HL-60 (cell line): ENCODE measurements at regions not wholly inside any gene's neighbourhood (a gene's known extent, or its start where the extent isn't known, plus 50 kb on each side); places are given as distances from the start of the nearest gene placed in this dataset.

ENCODE experiments used
- DNase-seq, 2 experiments: peaks; one replicate each; pipeline ENCODE4 v3.0.0-alpha.2; 2010 to 2020; ENCODE audit warnings: low read depth in 1 of 2, low spot score in 1 of 2
- H3K27ac ChIP-seq: fragments of 250-450 bp; sonication (Bioruptor Pico); replicated peaks from 2 replicates; pipeline ENCODE4 v1.5.1; 2020; ENCODE audit warnings: mild to moderate bottlenecking, moderate library complexity
- H3K27me3 ChIP-seq: fragments of 250-450 bp; sonication (Bioruptor Pico); 2 replicates; pipeline ENCODE4 v1.5.1; 2021; ENCODE audit warnings: mild to moderate bottlenecking, moderate library complexity; ENCODE audit not compliant: insufficient read depth, poor library complexity, severe bottlenecking
- H3K4me3 ChIP-seq: replicated peaks from 2 replicates; pipeline ENCODE4 v1.5.1; 2011; ENCODE audit warnings: mild to moderate bottlenecking, control low read depth, low read length; ENCODE audit not compliant: insufficient read depth
- GABPA ChIP-seq: IDR thresholded peaks from 2 replicates; pipeline ENCODE4 v1.6.1; 2012; ENCODE audit warnings: low read depth
- POLR2AphosphoS5 ChIP-seq: IDR thresholded peaks from 2 replicates; pipeline ENCODE4 v1.6.1; 2012; ENCODE audit warnings: low read depth
- SPI1 ChIP-seq: IDR thresholded peaks from 2 replicates; pipeline ENCODE4 v1.6.1; 2012; ENCODE audit warnings: low read depth, mild to moderate bottlenecking, borderline replicate concordance
- TF ChIP-seq, protein P1 (sequence below): IDR thresholded peaks from one replicate; pipeline ENCODE4 v1.5.1; 2011; ENCODE audit warnings: low read length, control low read depth, inconsistent platforms; ENCODE audit not compliant: insufficient read depth
- TF ChIP-seq, protein P2 (sequence below): IDR thresholded peaks from 2 replicates; pipeline ENCODE4 v1.6.1; 2012; ENCODE audit warnings: low read depth; ENCODE audit not compliant: insufficient replicate concordance

DNA sequence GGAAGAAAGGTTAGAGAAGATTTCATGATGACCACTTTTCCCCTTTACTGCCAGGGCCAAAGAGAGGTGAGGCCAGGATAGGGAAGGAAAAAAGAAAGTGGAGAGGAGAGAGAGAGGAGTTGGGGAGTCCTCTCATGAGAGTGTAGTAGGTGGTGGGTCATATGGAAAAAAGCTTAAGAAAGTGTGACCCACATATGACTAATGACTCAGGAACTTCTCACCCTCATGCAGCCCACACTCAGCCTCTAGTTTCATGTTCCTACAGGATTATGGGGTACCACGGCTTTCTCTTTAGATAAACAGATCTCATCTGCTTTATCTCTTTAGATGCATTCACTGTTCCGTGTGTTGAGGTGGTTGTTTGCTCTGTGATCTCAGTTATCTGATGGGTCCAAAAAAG is 462.5 kb upstream of the IGFBP3 start:
- H3K4me3 ChIP-seq: no peak overlapping the region
- no peak for DNase-seq
- H3K27me3 ChIP-seq: no peaks in the 10 kb centered on the region
- H3K27ac ChIP-seq: no peak overlapping the region
- TF ChIP-seq SPI1: no peak
- TF ChIP-seq GABPA: no peak
- no peak for TF ChIP-seq POLR2AphosphoS5
- TF ChIP-seq, protein P1, sequence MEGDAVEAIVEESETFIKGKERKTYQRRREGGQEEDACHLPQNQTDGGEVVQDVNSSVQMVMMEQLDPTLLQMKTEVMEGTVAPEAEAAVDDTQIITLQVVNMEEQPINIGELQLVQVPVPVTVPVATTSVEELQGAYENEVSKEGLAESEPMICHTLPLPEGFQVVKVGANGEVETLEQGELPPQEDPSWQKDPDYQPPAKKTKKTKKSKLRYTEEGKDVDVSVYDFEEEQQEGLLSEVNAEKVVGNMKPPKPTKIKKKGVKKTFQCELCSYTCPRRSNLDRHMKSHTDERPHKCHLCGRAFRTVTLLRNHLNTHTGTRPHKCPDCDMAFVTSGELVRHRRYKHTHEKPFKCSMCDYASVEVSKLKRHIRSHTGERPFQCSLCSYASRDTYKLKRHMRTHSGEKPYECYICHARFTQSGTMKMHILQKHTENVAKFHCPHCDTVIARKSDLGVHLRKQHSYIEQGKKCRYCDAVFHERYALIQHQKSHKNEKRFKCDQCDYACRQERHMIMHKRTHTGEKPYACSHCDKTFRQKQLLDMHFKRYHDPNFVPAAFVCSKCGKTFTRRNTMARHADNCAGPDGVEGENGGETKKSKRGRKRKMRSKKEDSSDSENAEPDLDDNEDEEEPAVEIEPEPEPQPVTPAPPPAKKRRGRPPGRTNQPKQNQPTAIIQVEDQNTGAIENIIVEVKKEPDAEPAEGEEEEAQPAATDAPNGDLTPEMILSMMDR: no peak
- TF ChIP-seq, protein P2, sequence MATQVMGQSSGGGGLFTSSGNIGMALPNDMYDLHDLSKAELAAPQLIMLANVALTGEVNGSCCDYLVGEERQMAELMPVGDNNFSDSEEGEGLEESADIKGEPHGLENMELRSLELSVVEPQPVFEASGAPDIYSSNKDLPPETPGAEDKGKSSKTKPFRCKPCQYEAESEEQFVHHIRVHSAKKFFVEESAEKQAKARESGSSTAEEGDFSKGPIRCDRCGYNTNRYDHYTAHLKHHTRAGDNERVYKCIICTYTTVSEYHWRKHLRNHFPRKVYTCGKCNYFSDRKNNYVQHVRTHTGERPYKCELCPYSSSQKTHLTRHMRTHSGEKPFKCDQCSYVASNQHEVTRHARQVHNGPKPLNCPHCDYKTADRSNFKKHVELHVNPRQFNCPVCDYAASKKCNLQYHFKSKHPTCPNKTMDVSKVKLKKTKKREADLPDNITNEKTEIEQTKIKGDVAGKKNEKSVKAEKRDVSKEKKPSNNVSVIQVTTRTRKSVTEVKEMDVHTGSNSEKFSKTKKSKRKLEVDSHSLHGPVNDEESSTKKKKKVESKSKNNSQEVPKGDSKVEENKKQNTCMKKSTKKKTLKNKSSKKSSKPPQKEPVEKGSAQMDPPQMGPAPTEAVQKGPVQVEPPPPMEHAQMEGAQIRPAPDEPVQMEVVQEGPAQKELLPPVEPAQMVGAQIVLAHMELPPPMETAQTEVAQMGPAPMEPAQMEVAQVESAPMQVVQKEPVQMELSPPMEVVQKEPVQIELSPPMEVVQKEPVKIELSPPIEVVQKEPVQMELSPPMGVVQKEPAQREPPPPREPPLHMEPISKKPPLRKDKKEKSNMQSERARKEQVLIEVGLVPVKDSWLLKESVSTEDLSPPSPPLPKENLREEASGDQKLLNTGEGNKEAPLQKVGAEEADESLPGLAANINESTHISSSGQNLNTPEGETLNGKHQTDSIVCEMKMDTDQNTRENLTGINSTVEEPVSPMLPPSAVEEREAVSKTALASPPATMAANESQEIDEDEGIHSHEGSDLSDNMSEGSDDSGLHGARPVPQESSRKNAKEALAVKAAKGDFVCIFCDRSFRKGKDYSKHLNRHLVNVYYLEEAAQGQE: no peak

DNA sequence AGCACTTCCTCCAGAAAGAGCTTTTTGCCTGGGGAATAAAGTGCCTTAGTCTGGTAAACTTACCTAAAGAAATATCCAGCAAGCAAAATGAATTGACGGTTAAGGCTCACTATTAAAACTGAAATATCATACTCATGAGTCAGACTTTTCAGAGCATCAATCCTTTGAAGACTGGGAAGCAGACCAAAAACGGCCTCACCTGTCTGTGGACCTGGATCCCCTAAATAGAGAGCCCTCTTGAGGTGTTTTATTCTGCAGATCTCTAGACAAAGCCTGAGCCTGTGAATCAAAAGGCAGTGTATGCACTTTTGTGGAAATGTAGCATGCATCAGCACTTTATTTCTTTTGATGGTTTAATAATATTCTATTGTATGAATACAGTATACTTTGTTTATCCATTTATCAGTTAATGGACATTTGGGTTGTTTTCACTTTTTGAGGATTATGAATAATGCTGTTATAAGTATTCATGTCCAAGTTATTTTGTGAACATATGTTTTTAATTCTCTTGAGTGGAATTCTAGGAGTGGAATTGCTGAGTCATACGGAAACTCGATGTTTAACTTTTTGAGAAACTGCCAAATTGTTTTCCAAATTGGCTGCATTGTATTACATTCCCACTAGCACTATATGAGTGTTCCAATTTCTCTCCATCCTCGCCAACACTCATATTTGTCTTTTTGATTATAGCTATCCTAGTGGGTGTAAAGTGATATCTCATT is 449.0 kb upstream of the IGFBP3 start:
- Histone ChIP-seq H3K27me3 (no peaks in the 10 kb centered on the region), H3K27ac (no peak overlapping the region), H3K4me3 (no peak overlapping the region)
- DNase-seq: no peak
- TF ChIP-seq SPI1 (no peak), GABPA (no peak), POLR2AphosphoS5 (no peak)
- TF ChIP-seq, protein P1: no peak
- TF ChIP-seq, protein P2: no peak

DNA sequence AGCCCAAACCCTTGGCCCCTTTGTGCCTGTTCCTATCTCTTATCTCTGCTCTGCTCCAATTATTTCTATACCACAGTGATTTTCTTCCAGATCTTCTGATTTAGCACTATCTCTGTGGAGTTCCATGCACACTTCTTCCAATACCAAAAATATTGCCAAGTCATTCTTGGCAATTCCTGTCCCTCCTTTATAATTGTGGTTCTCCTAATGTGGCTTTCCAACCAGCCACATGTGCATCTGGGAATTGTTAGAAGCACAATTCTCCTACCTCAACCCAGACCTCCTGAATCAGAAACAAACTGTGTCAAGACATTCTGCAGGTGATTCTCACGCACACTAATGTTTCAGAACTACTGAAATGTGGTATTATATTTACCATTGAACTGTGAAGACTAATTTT is 447.8 kb upstream of the IGFBP3 start:
- TF ChIP-seq, protein P1: no peak
- TF ChIP-seq, protein P2: no peak
- TF ChIP-seq SPI1 (no peak), GABPA (no peak), POLR2AphosphoS5 (no peak)
- Histone ChIP-seq H3K27ac (no peak overlapping the region), H3K27me3 (no peaks in the 10 kb centered on the region), H3K4me3 (no peak overlapping the region)
- DNase-seq: no peak
